ENCODE measurements at regions not wholly inside any gene's neighbourhood (a gene's known extent, or its start where the extent isn't known, plus 50 kb on each side); places are given as distances from the start of the nearest gene placed in this dataset.
A peak's percentile ranks its signal among the peaks of the same experiment; 100 is the strongest.

GRCh38 chr16:10308305-10309193 lies 77.3 kb upstream of the ATF7IP2 start:
- Mint-ChIP-seq H3K4me3 (ENCODE audit: low read depth) (no peak overlapping the region), H3K4me1 (ENCODE audit: low read depth) (peaks cover 13% of the 10 kb centered on the region), H3K9me3 (ENCODE audit: low read depth) (peaks cover 6% of the 10 kb centered on the region), H3K27ac (no peak overlapping the region), H3K27me3 (no peaks in the 10 kb centered on the region), H3K36me3 (ENCODE audit: insufficient read depth) (peaks cover 1% of the 10 kb centered on the region)
- no peak for DNase-seq (ENCODE audit: low spot score, unreplicated experiment)
- TF ChIP-seq CTCF (IDR thresholded peaks at IDR 0.05; ENCODE audit: unreplicated experiment) = no peak

GRCh38 chr16:10309271-10309932 lies 76.5 kb upstream of the ATF7IP2 start:
- no peak for TF ChIP-seq CTCF (IDR thresholded peaks at IDR 0.05; ENCODE audit: unreplicated experiment)
- Mint-ChIP-seq H3K27me3 (no peaks in the 10 kb centered on the region), H3K9me3 (ENCODE audit: low read depth) (peaks cover 3% of the 10 kb centered on the region), H3K27ac (no peak overlapping the region), H3K36me3 (ENCODE audit: insufficient read depth) (peaks cover 1% of the 10 kb centered on the region), H3K4me1 (ENCODE audit: low read depth) (peaks cover 14% of the 10 kb centered on the region), H3K4me3 (ENCODE audit: low read depth) (no peak overlapping the region)
- no peak for DNase-seq (ENCODE audit: low spot score, unreplicated experiment)

GRCh38 chr16:10312008-10312407 lies 73.9 kb upstream of the ATF7IP2 start:
- Mint-ChIP-seq H3K27ac (no peak overlapping the region), H3K27me3 (no peaks in the 10 kb centered on the region)
- no peak for TF ChIP-seq CTCF (IDR thresholded peaks at IDR 0.05; ENCODE audit: unreplicated experiment)

GRCh38 chr16:10312784-10313724 lies 72.8 kb upstream of the ATF7IP2 start:
- no peak for DNase-seq (ENCODE audit: low spot score, unreplicated experiment)
- Mint-ChIP-seq H3K9me3 (ENCODE audit: low read depth) (peaks cover 10% of the 10 kb centered on the region), H3K27me3 (no peaks in the 10 kb centered on the region), H3K4me3 (ENCODE audit: low read depth) (no peak overlapping the region), H3K4me1 (ENCODE audit: low read depth) (peaks cover 21% of the 10 kb centered on the region), H3K27ac (peak overlapping the region; percentile 71), H3K36me3 (ENCODE audit: insufficient read depth) (peaks cover 1% of the 10 kb centered on the region)
- TF ChIP-seq CTCF (IDR thresholded peaks at IDR 0.05; ENCODE audit: unreplicated experiment) = no peak

More at GRCh38 chr16:10312008-10312407, 73.9 kb upstream of the ATF7IP2 start:
- no peak for DNase-seq (ENCODE audit: low spot score, unreplicated experiment)
- H3K9me3 Mint-ChIP-seq (ENCODE audit: low read depth) = peaks cover 10% of the 10 kb centered on the region
- peaks cover 20% of the 10 kb centered on the region for H3K4me1 Mint-ChIP-seq (ENCODE audit: low read depth)
- H3K4me3 Mint-ChIP-seq (ENCODE audit: low read depth) = no peak overlapping the region
- peaks cover 1% of the 10 kb centered on the region for H3K36me3 Mint-ChIP-seq (ENCODE audit: insufficient read depth)

GRCh38 chr16:10314317-10314716 lies 71.5 kb upstream of the ATF7IP2 start:
- no peaks in the 10 kb centered on the region for H3K36me3 Mint-ChIP-seq (ENCODE audit: insufficient read depth)
- peaks cover 7% of the 10 kb centered on the region for H3K9me3 Mint-ChIP-seq (ENCODE audit: low read depth)
- H3K27me3 Mint-ChIP-seq = no peaks in the 10 kb centered on the region
- no peak overlapping the region for H3K4me3 Mint-ChIP-seq (ENCODE audit: low read depth)
- TF ChIP-seq CTCF (IDR thresholded peaks at IDR 0.05; ENCODE audit: unreplicated experiment) = no peak
- H3K4me1 Mint-ChIP-seq (ENCODE audit: low read depth) = peaks cover 32% of the 10 kb centered on the region
- DNase-seq (ENCODE audit: low spot score, unreplicated experiment) = no peak
- H3K27ac Mint-ChIP-seq = no peak overlapping the region
